ENCODE measurements at regions not wholly inside any gene's neighbourhood (a gene's known extent, or its start where the extent isn't known, plus 50 kb on each side); places are given as distances from the start of the nearest gene placed in this dataset.

- DNase-seq: no peak
These were observed 815.3 kb upstream of the HS6ST1 start for GRCh38 chr2:129133692-129134641.

DNA sequence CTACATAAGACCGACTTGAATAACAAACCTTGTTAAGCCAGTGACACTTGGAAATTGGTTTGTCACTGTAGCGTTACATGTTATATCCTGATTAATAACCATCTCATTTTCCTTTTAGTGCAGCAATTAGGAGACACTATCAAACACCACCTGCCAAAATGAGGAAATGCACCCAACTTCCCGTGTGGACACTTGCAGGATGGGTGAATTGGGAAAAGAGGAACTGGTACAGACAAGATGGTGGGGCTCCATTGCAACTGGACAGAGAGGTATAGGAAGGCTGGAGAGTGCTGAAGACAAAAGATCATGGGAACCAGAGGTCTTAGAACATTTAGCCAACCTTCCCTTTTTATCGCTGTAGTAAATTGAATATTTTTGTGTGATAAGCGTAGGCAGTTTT lies 816.3 kb upstream of the HS6ST1 start:
- DNase-seq: no peak

GRCh38 chr2:129139380-129139779 lies 820.7 kb upstream of the HS6ST1 start:
- no peak for DNase-seq

- DNase-seq: no peak
These were observed 823.8 kb upstream of the HS6ST1 start for GRCh38 chr2:129142465-129142864.

- no peak for DNase-seq
These were observed 825.6 kb upstream of the HS6ST1 start for GRCh38 chr2:129144082-129144791.

DNA sequence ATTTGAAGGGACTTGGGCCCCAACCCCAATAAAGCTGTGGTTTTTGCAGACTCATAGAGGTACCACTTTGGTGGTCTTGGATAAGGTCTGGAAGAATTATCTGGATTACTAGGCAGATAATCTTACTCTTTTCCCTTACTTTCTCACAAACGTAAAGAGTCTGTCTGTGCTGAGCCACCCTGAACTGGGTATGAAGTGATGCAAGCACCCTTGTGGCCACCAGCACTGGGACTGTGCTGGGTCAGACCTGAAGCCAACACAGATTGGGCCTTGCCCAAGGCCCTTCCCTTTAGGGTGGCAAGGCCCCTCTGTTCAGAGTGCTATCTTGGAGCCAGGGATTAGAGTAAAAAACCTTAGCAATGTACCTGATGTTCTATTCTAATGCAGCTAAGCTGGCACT lies 827.0 kb upstream of the RAB6C start:
- no peak for DNase-seq

GRCh38 chr2:129160879-129161278 lies 818.6 kb upstream of the RAB6C start:
- no peak for DNase-seq

GRCh38 chr2:129164220-129164949 lies 815.1 kb upstream of the RAB6C start:
- DNase-seq: no peak

GRCh38 chr2:129165006-129165405 lies 814.5 kb upstream of the RAB6C start:
- DNase-seq: no peak

DNA sequence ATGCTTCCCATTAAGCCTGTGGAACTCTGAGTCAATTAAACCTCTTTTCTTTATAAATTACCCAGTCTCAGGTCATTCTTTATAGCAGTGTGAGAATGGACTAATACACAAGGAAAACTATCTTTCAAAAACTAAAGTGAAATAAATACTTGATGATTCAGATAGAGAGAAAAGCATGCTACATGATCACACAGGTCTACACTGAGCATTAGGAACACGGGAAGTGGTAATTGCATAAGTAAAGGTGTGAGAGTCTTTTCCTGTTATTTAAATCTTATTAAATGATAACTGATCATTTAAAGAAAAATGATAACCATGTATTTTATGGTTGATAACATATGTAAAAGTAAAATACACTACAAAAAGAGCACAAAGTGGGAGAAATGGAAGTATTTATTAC lies 812.0 kb upstream of the RAB6C start:
- no peak for DNase-seq

- DNase-seq: no peak
These were observed 808.9 kb upstream of the RAB6C start for GRCh38 chr2:129170570-129170969.

GRCh38 chr2:129174143-129174542 lies 805.3 kb upstream of the RAB6C start:
- no peak for DNase-seq

GRCh38 chr2:129175051-129175450 lies 804.4 kb upstream of the RAB6C start:
- no peak for DNase-seq

DNA sequence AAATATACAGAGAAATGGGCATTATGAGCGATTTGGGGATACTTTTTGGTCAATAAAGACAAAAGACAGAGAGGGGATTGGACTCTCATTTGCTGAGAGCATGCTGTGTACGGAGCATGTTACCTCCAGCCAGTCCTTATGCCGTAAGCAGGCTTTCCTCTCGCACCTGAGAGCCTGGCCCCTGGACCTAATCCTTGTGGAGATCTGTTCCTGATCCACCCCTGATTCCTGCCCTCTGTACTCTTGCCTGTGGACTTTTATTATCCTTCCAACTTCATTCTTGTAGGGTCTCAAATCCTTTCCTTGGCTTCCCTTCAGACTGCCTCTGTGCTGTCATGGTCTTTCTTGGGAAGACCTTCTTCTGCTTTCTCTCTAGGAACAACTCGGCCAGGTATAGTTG lies 803.1 kb upstream of the RAB6C start:
- no peak for DNase-seq

- no peak for DNase-seq
These were observed 801.1 kb upstream of the RAB6C start for GRCh38 chr2:129178356-129178755.

DNA sequence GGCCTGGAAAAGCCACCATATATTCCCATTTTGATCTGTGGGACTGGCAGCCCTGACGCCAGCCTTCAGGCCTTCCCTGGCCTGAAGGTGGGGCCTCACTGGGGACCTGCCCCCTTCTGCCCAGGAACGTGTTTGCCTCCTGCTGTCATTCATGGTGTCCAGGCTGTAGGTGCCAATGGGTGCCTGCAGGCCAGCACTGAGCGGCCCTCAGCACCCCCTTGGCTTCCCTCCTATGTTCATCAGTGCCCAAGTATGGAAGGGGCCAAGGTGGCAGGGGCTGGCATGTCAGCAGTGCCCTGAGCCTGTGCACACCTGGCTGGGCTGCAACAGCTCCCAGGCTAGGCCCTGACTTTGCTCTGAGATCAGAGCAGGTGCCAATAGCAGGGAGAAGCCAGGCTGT lies 800.3 kb upstream of the RAB6C start:
- no peak for DNase-seq

- DNase-seq: no peak
These were observed 799.2 kb upstream of the RAB6C start for GRCh38 chr2:129180124-129180716.

- no peak for DNase-seq
These were observed 798.0 kb upstream of the RAB6C start for GRCh38 chr2:129181433-129181832.

DNA sequence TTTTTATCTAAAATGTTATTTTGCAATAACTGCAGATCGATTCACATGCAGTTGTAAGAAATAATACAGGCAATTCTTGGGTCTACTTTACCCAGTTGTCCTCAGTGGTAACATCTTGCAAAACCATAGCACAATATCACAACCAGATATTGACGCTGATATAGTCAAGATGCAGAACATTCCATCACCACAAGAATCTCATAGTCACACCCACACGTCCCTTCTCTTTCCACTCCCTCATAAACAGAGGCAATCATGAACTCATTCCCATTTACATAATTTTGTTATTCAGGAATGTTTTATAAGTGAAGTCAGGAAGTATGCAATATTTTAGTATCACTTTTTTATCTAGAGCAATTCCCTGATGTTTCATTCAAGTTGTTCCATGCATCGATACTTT lies 797.5 kb upstream of the RAB6C start:
- DNase-seq: no peak

GRCh38 chr2:129187343-129187742 lies 792.1 kb upstream of the RAB6C start:
- DNase-seq: no peak

DNA sequence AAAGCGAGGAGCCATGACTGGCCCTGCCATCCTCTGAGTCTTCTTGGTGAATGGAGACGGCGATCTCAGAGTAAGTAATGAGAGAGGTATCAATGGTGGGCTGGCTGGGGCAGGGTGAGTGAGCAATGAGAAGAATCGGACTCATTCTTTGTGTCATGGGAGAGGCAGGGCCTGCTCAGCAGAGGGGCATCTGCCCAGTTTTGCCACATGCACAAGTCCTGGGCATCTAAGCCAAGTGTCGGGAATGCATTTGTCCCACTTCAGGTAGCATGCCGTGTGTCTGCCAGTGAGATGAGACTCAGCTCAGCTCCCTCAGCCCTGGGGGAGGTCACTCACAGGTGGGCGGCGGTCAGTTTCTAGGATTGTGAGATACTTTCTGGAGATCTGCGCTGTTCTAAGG lies 791.0 kb upstream of the RAB6C start:
- DNase-seq: no peak

GRCh38 chr2:129189617-129190319 lies 789.7 kb upstream of the RAB6C start:
- no peak for DNase-seq

DNA sequence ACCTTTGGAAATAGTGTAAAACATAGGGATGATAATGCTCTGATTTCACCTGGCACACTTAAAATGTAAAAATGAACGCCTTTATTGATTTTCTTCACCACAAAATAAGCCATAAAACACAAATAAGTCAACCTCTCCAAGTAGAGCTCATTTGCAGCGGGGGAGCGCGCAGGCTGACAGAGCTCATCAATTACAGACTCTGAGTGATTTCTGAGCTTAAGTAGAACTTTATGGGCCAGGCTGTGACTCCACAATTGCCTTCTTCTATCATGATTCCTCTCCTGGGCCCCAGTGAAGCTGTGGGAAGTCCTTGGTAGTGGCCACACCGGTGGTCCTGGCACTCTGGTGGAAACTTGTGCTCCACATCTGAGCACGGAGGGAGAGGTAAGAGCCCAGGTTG lies 789.0 kb upstream of the RAB6C start:
- no peak for DNase-seq
